ENCODE measurements at regions not wholly inside any gene's neighbourhood (a gene's known extent, or its start where the extent isn't known, plus 50 kb on each side); places are given as distances from the start of the nearest gene placed in this dataset.
A peak's percentile ranks its signal among the peaks of the same experiment; 100 is the strongest.

DNA sequence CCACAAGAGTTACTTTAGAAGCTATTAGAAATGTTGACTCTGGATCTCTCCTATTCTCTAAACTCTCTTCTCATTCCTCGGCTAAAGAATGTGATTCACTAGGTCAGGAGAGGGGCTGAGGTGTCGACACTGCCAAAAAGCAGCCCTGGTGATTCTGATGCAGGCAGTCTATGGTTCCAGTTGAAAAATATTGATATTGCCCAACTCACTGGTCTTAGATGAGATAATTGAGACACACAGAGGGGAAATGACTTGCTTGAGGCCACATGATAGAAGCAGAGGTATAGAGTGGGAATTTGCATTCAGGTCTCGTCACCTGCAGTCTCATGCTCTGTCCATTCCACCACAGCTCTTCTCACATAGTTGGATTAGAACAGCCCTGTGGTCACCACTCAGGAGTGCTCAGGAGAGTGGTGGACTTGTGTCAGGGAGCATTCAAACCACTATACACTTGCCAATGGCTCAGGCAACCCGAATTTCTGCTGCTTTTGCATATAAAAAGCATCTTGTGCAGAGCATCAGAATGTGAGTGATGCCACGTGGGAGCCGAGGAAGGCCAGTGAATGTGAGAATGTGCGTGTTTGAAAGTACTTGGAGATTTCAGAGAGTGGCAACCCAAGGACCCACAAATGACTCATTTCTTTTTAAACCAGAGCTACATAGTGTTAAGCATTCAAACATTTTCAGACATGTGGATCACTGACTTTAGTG, 65.1 kb upstream of the CTLA4 start:
- POLR2A ChIA-PET = interaction anchor here (0.6 kb wide), 1 partner anchor 73 kb away, joined by 3 read pairs; no protein-coding TSS in a partner anchor
- H3K27ac Mint-ChIP-seq (ENCODE audit: low read depth, unreplicated experiment) = no peak overlapping the region
- intact Hi-C loops (cut with micrococcal nuclease) = no loop called here
- H3K27me3 Mint-ChIP-seq (ENCODE audit: insufficient read depth, unreplicated experiment) = no peaks in the 10 kb centered on the region
- H3K4me3 Mint-ChIP-seq (ENCODE audit: unreplicated experiment) = no peak overlapping the region
- no peaks in the 10 kb centered on the region for H3K36me3 Mint-ChIP-seq (ENCODE audit: insufficient read depth, unreplicated experiment)
- peaks cover 8% of the 10 kb centered on the region for H3K9me3 Mint-ChIP-seq (ENCODE audit: unreplicated experiment)
- DNase-seq (ENCODE audit: unreplicated experiment) = no peak
- H3K4me1 Mint-ChIP-seq (ENCODE audit: insufficient read depth, unreplicated experiment) = peaks cover 14% of the 10 kb centered on the region
- CTCF ChIA-PET = interaction anchor here (1.4 kb wide), 1 partner anchor 147 kb away, joined by 3 read pairs; no protein-coding TSS in a partner anchor
- BruUV-seq (replicated peaks) = no TSS peak
- no peak for TF ChIP-seq CTCF (IDR thresholded peaks at IDR 0.05; ENCODE audit: unreplicated experiment)

- Mint-ChIP-seq H3K9me3 (ENCODE audit: unreplicated experiment) (peaks cover 8% of the 10 kb centered on the region), H3K4me1 (ENCODE audit: insufficient read depth, unreplicated experiment) (peaks cover 17% of the 10 kb centered on the region), H3K27me3 (ENCODE audit: insufficient read depth, unreplicated experiment) (no peaks in the 10 kb centered on the region), H3K27ac (ENCODE audit: low read depth, unreplicated experiment) (no peak overlapping the region), H3K4me3 (ENCODE audit: unreplicated experiment) (no peak overlapping the region), H3K36me3 (ENCODE audit: insufficient read depth, unreplicated experiment) (no peaks in the 10 kb centered on the region)
- ChIA-PET POLR2A (no interaction called here), CTCF (interaction anchor here (1.4 kb wide), 1 partner anchor 147 kb away, joined by 3 read pairs; no protein-coding TSS in a partner anchor)
- intact Hi-C loops (cut with micrococcal nuclease) = no loop called here
- no TSS peak for BruUV-seq (replicated peaks)
- no peak for DNase-seq (ENCODE audit: unreplicated experiment)
- TF ChIP-seq CTCF (IDR thresholded peaks at IDR 0.05; ENCODE audit: unreplicated experiment) = no peak
Measured at GRCh38 chr2:203803053-203803429, 64.5 kb upstream of the CTLA4 start.

- no peaks in the 10 kb centered on the region for H3K36me3 Mint-ChIP-seq (ENCODE audit: insufficient read depth, unreplicated experiment)
- ChIA-PET POLR2A (interaction anchor here (1.2 kb wide), 1 partner anchor 121 kb away, joined by 3 read pairs; no protein-coding TSS in a partner anchor), CTCF (interaction anchor here (0.6 to 3.2 kb wide), 2 partner anchors 11 to 310 kb away, joined by 3 to 12 read pairs; no protein-coding TSS in a partner anchor)
- H3K27me3 Mint-ChIP-seq (ENCODE audit: insufficient read depth, unreplicated experiment) = no peaks in the 10 kb centered on the region
- H3K27ac Mint-ChIP-seq (ENCODE audit: low read depth, unreplicated experiment) = peak overlapping the region; percentile 47
- no peak overlapping the region for H3K4me3 Mint-ChIP-seq (ENCODE audit: unreplicated experiment)
- intact Hi-C loops (cut with micrococcal nuclease) = no loop called here
- DNase-seq (ENCODE audit: unreplicated experiment) = peak; percentile 75
- TF ChIP-seq CTCF (IDR thresholded peaks at IDR 0.05; ENCODE audit: unreplicated experiment) = no peak
- peaks cover 8% of the 10 kb centered on the region for H3K9me3 Mint-ChIP-seq (ENCODE audit: unreplicated experiment)
- BruUV-seq (replicated peaks) = no TSS peak
- peaks cover 23% of the 10 kb centered on the region for H3K4me1 Mint-ChIP-seq (ENCODE audit: insufficient read depth, unreplicated experiment)
Measured at GRCh38 chr2:203804070-203804469, 63.5 kb upstream of the CTLA4 start.

- Mint-ChIP-seq H3K9me3 (ENCODE audit: unreplicated experiment) (peaks cover 8% of the 10 kb centered on the region), H3K27me3 (ENCODE audit: insufficient read depth, unreplicated experiment) (no peaks in the 10 kb centered on the region), H3K4me1 (ENCODE audit: insufficient read depth, unreplicated experiment) (peaks cover 28% of the 10 kb centered on the region), H3K4me3 (ENCODE audit: unreplicated experiment) (no peak overlapping the region), H3K27ac (ENCODE audit: low read depth, unreplicated experiment) (peak overlapping the region; percentile 47), H3K36me3 (ENCODE audit: insufficient read depth, unreplicated experiment) (no peaks in the 10 kb centered on the region)
- TF ChIP-seq CTCF (IDR thresholded peaks at IDR 0.05; ENCODE audit: unreplicated experiment) = no peak
- ChIA-PET CTCF (interaction anchor here (0.6 to 3.2 kb wide), 3 partner anchors 10 to 291 kb away, joined by 3 to 12 read pairs (median 4); no protein-coding TSS in a partner anchor), POLR2A (interaction anchor here (0.7 to 1.2 kb wide), 2 partner anchors 9 to 122 kb away, joined by 3 read pairs; no protein-coding TSS in a partner anchor)
- DNase-seq (ENCODE audit: unreplicated experiment) = no peak
- BruUV-seq (replicated peaks) = no TSS peak
- intact Hi-C loops (cut with micrococcal nuclease) = no loop called here
Measured at GRCh38 chr2:203804764-203805485, 62.6 kb upstream of the CTLA4 start.

Measured in MCF 10A (cell line).